HCT116 (cell line): ENCODE measurements at regions not wholly inside any gene's neighbourhood (a gene's known extent, or its start where the extent isn't known, plus 50 kb on each side); places are given as distances from the start of the nearest gene placed in this dataset.

Experiments used
- ATAC-seq: fragments of 200-7000 bp; cut with Tn5 transposase; 2 replicates; pipeline ENCODE4 v1.9.1; 2020; ENCODE audit warnings: mild to moderate bottlenecking, moderate library complexity
- BruUV-seq: library from RNA; stranded (reverse); fragments of 400-500 nt; replicated peaks from 2 replicates; lab custom pipeline; 2021; lab: Mats Ljungman, UMichigan
- CTCF ChIA-PET: fragments of 300-600 bp; sonication (Branson Sonifier 250); formaldehyde crosslinking; loops from one replicate; lab custom pipeline; 2021; ENCODE audit warnings: antibody characterized with exemption; lab: Charles Lee
- POLR2A ChIA-PET: fragments of 300-600, 350-600 bp; sonication (Branson Sonifier 250); formaldehyde crosslinking; loops from one replicate; lab custom pipeline; 2021; ENCODE audit warnings: antibody characterized with exemption; lab: Charles Lee
- RAD21 ChIA-PET, 2 experiments: fragments of 300-600 bp; sonication (Branson Sonifier 250); formaldehyde crosslinking; loops; one replicate each; lab custom pipeline; 2023; ENCODE audit warnings: low total read pairs in 2 of 2; ENCODE audit not compliant: uncharacterized antibody in 2 of 2, unreplicated experiment in 2 of 2, low non-redundant PET in 1 of 2; lab: Charles Lee
- DNase-seq: peaks from one replicate; pipeline ENCODE4 v3.0.0-alpha.2; 2010; ENCODE audit warnings: low read depth, low spot score
- H2AFZ ChIP-seq: fragments of 200-600 bp; shearing (Covaris generic), sonication (generic); 2 replicates; pipeline ENCODE4 v1.6.1; 2017; ENCODE audit warnings: low read depth, mixed run types, mixed read lengths, antibody characterized with exemption, low read length; ENCODE audit not compliant: poor library complexity, severe bottlenecking
- H3K27ac ChIP-seq: 2 replicates; pipeline ENCODE4 v1.5.1; 2012; ENCODE audit warnings: low read depth, low read length
- H3K27me3 ChIP-seq: fragments of 200-600 bp; sonication (generic); 2 replicates; pipeline ENCODE4 v1.6.1; 2016; ENCODE audit warnings: mixed run types, low read length, mixed read lengths; ENCODE audit not compliant: insufficient read depth
- H3K36me3 ChIP-seq, 2 experiments: fragments of 200-500 bp in 1 of 2; fragments of 200-600 bp in 1 of 2; sonication (Bioruptor generic) in 1 of 2; sonication (generic) in 1 of 2; 2 replicates each; pipeline versions ENCODE4 v1.5.1 to v1.6.1; 2014 to 2016; ENCODE audit warnings: low read length in 2 of 2, inconsistent platforms in 1 of 2, mixed read lengths in 1 of 2, mixed run types in 1 of 2; ENCODE audit not compliant: insufficient read depth in 2 of 2, control insufficient read depth in 1 of 2
- H3K4me1 ChIP-seq, 2 experiments: fragments of 200-600 bp in 1 of 2; sonication (generic) in 1 of 2; 2 replicates each; pipeline versions ENCODE4 v1.5.1 to v1.6.1; 2012 to 2017; ENCODE audit warnings: low read length in 2 of 2, inconsistent platforms in 1 of 2, mild to moderate bottlenecking in 1 of 2, mixed read lengths in 1 of 2, mixed run types in 1 of 2, moderate library complexity in 1 of 2; ENCODE audit not compliant: insufficient read depth in 2 of 2, control insufficient read depth in 1 of 2
- H3K4me2 ChIP-seq: fragments of 200-600 bp; sonication (generic); 2 replicates; pipeline ENCODE4 v1.6.1; 2017; ENCODE audit warnings: mixed run types, low read length, mixed read lengths
- H3K4me3 ChIP-seq, 2 experiments: fragments of 200-600 bp in 1 of 2; sonication (generic) in 1 of 2; replicated peaks in 1 of 2; 2 replicates each; pipeline ENCODE4 v1.5.1; 2011 to 2016; ENCODE audit warnings: low read length in 2 of 2, control low read depth in 1 of 2, low read depth in 1 of 2, mild to moderate bottlenecking in 1 of 2, mixed read lengths in 1 of 2, mixed run types in 1 of 2
- H3K79me2 ChIP-seq: fragments of 200-600 bp; sonication (generic); 2 replicates; pipeline ENCODE4 v1.6.1; 2017; ENCODE audit warnings: mild to moderate bottlenecking, mixed run types, low read length, moderate library complexity, mixed read lengths; ENCODE audit not compliant: insufficient read depth
- H3K9ac ChIP-seq: fragments of 200-600 bp; sonication (generic); 2 replicates; pipeline ENCODE4 v1.6.1; 2016; ENCODE audit warnings: low read length, mixed read lengths
- H3K9me2 ChIP-seq: fragments of 200-600 bp; sonication (generic), shearing (Covaris generic); 2 replicates; pipeline ENCODE4 v1.6.1; 2017; ENCODE audit warnings: mixed run types, mild to moderate bottlenecking, moderate library complexity; ENCODE audit not compliant: insufficient read depth
- H3K9me3 ChIP-seq, 2 experiments: fragments of 200-500 bp in 1 of 2; fragments of 200-600 bp in 1 of 2; sonication (Bioruptor generic) in 1 of 2; sonication (generic) in 1 of 2; 2 replicates each; pipeline ENCODE4 v1.6.1; 2014 to 2017; ENCODE audit warnings: low read length in 2 of 2, mixed read lengths in 2 of 2, inconsistent platforms in 1 of 2, low read depth in 1 of 2, mild to moderate bottlenecking in 1 of 2, mixed run types in 1 of 2, moderate library complexity in 1 of 2; ENCODE audit not compliant: control insufficient read depth in 1 of 2, insufficient read depth in 1 of 2
- H4K20me1 ChIP-seq: fragments of 200-600 bp; sonication (generic), shearing (Covaris generic); 2 replicates; pipeline ENCODE4 v1.6.1; 2017; ENCODE audit warnings: mixed run types, mild to moderate bottlenecking, moderate library complexity; ENCODE audit not compliant: insufficient read depth
- ATF3 ChIP-seq: IDR thresholded peaks from 2 replicates; pipeline ENCODE4 v1.6.1; 2012
- CTCF ChIP-seq, 3 experiments: fragments of 200-600 bp in 1 of 3; sonication (generic) in 1 of 3; IDR thresholded peaks in 2 of 3; conservative IDR thresholded peaks in 1 of 3; 2 replicates each; pipeline ENCODE4 v1.5.1; 2012 to 2017; ENCODE audit warnings: low read depth in 2 of 3, low read length in 2 of 3, antibody characterized with exemption in 1 of 3, borderline replicate concordance in 1 of 3, control low read depth in 1 of 3, mild to moderate bottlenecking in 1 of 3, mixed read lengths in 1 of 3, mixed run types in 1 of 3, moderate library complexity in 1 of 3; ENCODE audit not compliant: insufficient read depth in 1 of 3
- EGR1 ChIP-seq: IDR thresholded peaks from 2 replicates; pipeline ENCODE4 v1.6.1; 2012; ENCODE audit warnings: low read depth
- ELF1 ChIP-seq: IDR thresholded peaks from 2 replicates; pipeline ENCODE4 v1.6.1; 2012; ENCODE audit warnings: low read depth, borderline replicate concordance
- EZH2 ChIP-seq: fragments of 200-600 bp; sonication (generic); IDR thresholded peaks from 2 replicates; pipeline ENCODE4 v1.6.1; 2017; ENCODE audit warnings: antibody characterized with exemption, mixed run types
- FOSL1 ChIP-seq: IDR thresholded peaks from 2 replicates; pipeline ENCODE4 v1.6.1; 2012; ENCODE audit warnings: low read depth
- MAX ChIP-seq: IDR thresholded peaks from 2 replicates; pipeline ENCODE4 v1.6.1; 2012
- POLR2A ChIP-seq: IDR thresholded peaks from 2 replicates; pipeline ENCODE4 v1.7.0; 2011; ENCODE audit warnings: borderline replicate concordance; ENCODE audit not compliant: insufficient read depth, insufficient read length; ENCODE audit errors: extremely low read depth
- POLR2AphosphoS5 ChIP-seq: IDR thresholded peaks from 2 replicates; pipeline ENCODE4 v1.6.1; 2011; ENCODE audit warnings: mild to moderate bottlenecking, low read depth, low read length, moderate library complexity
- RAD21 ChIP-seq: IDR thresholded peaks from 2 replicates; pipeline ENCODE4 v1.6.1; 2012; ENCODE audit warnings: low read depth, mild to moderate bottlenecking
- REST ChIP-seq: IDR thresholded peaks from 2 replicates; pipeline ENCODE4 v1.6.1; 2012; ENCODE audit warnings: low read depth
- SIN3A ChIP-seq: IDR thresholded peaks from 2 replicates; pipeline ENCODE4 v1.6.1; 2012; ENCODE audit warnings: low read depth
- SRF ChIP-seq: IDR thresholded peaks from 2 replicates; pipeline ENCODE4 v1.6.1; 2012; ENCODE audit warnings: low read depth
- YY1 ChIP-seq: IDR thresholded peaks from 2 replicates; pipeline ENCODE4 v1.6.1; 2011; ENCODE audit warnings: low read length, low read depth, moderate library complexity, mild to moderate bottlenecking; ENCODE audit not compliant: insufficient replicate concordance; ENCODE audit errors: extremely low read depth
- ZNF274 ChIP-seq: fragments of 200-500 bp; sonication (Bioruptor generic); IDR thresholded peaks from 2 replicates; pipeline ENCODE4 v1.6.1; 2014; ENCODE audit warnings: mild to moderate bottlenecking, low read depth, low read length, inconsistent platforms
- intact Hi-C: fragments of 100-400 bp; cut with micrococcal nuclease; formaldehyde crosslinking; loops from 2 replicates; pipeline ENCODE4 v1.10.0; 2022

- no peaks in the 10 kb centered on the region for H3K79me2 ChIP-seq
These were observed 203.1 kb downstream of the MINAR1 start for GRCh38 chr15:79635149-79635771.

More at GRCh38 chr15:79635149-79635771, 203.1 kb downstream of the MINAR1 start:
- H3K4me3 ChIP-seq: no peak overlapping the region
- no peaks in the 10 kb centered on the region for H4K20me1 ChIP-seq
- intact Hi-C loops: no loop called here
- no peak overlapping the region for H2AFZ ChIP-seq
- ChIA-PET CTCF (no interaction called here), POLR2A (no interaction called here)
- no peak overlapping the region for H3K4me2 ChIP-seq
- no peak overlapping the region for H3K9ac ChIP-seq
- H3K4me1 ChIP-seq: peaks cover 6 to 8% of the 10 kb centered on the region in 2 experiments; a peak in 3 of 4 replicates
- H3K9me3 ChIP-seq: no peaks in the 10 kb centered on the region
- no peaks in the 10 kb centered on the region for H3K9me2 ChIP-seq
- no TSS peak for BruUV-seq
- no peak overlapping the region for H3K27ac ChIP-seq
- H3K27me3 ChIP-seq: peaks cover 5% of the 10 kb centered on the region; the same call in 1 of the 2 replicates
- TF ChIP-seq EGR1 (no peak), REST (no peak), SIN3A (no peak), FOSL1 (no peak), SRF (no peak), ATF3 (no peak), ZNF274 (no peak), EZH2 (no peak), RAD21 (no peak), CTCF (IDR thresholded peaks at IDR 0.05 in 2 of 3, conservative IDR thresholded peaks at IDR 0.05 in 1 of 3; ENCODE audit: borderline replicate concordance in 1 of 3, insufficient read depth in 1 of 3, low read depth in 2 of 3, low read length in 2 of 3) (no peak), YY1 (no peak), POLR2A (no peak), POLR2AphosphoS5 (no peak), MAX (no peak), ELF1 (no peak)
- TF ChIP-seq, all 23 proteins: peak for 0
- ATAC-seq: no peak
- no peaks in the 10 kb centered on the region for H3K36me3 ChIP-seq
- no peak for DNase-seq
- RAD21 ChIA-PET: no interaction called here
